ENCODE measurements at regions not wholly inside any gene's neighbourhood (a gene's known extent, or its start where the extent isn't known, plus 50 kb on each side); places are given as distances from the start of the nearest gene placed in this dataset.

DNA sequence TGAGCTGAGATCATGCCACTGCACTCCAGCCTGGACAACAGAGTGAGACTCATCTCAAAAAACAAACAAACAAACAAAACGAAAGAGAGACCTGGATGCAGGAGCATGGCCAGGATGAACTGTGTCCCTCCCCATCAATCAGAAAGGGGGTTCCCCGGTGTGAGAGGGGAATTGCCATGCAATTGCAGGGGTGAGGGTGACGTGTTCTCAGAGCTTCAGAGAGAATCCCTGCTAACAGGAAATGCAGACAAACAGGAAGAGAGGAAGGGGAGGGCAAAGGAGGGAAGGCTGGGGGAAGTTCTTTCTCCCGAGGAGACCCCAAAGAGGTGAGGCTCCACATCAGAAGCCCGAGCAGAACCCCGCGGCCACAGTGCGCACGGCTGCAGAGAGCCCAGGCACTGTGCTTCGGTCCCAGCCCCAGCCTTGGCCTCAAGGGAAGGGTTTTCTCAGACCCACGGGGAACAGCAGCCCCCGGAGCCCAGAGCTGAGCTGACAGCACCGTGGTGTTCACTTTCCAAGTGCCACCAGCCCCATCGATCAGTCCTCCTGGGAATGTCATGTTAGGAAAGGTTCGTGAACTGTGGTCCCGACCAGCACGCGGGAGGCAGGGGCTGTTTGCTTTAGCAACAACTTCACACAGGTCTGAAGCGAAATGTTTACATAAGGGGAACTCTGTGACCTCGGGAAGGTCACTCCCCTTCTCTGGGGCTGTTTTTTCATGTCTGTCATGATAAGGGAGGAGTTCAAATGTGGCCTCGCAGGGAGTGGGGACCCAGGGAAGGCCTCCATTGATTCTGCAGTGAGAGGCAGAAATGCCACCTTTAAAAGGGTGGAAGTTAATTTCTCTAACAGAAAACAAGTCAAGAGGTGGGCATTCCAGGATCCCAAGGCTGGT lies 108.0 kb upstream of the ANO1 start (continued):
- TF ChIP-seq, protein P1, sequence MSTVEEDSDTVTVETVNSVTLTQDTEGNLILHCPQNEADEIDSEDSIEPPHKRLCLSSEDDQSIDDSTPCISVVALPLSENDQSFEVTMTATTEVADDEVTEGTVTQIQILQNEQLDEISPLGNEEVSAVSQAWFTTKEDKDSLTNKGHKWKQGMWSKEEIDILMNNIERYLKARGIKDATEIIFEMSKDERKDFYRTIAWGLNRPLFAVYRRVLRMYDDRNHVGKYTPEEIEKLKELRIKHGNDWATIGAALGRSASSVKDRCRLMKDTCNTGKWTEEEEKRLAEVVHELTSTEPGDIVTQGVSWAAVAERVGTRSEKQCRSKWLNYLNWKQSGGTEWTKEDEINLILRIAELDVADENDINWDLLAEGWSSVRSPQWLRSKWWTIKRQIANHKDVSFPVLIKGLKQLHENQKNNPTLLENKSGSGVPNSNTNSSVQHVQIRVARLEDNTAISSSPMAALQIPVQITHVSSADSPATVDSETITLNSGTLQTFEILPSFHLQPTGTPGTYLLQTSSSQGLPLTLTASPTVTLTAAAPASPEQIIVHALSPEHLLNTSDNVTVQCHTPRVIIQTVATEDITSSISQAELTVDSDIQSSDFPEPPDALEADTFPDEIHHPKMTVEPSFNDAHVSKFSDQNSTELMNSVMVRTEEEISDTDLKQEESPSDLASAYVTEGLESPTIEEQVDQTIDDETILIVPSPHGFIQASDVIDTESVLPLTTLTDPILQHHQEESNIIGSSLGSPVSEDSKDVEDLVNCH (CRISPR knock-in tag; IDR thresholded peaks at IDR 0.05), result no peak
- TF ChIP-seq, protein P2, sequence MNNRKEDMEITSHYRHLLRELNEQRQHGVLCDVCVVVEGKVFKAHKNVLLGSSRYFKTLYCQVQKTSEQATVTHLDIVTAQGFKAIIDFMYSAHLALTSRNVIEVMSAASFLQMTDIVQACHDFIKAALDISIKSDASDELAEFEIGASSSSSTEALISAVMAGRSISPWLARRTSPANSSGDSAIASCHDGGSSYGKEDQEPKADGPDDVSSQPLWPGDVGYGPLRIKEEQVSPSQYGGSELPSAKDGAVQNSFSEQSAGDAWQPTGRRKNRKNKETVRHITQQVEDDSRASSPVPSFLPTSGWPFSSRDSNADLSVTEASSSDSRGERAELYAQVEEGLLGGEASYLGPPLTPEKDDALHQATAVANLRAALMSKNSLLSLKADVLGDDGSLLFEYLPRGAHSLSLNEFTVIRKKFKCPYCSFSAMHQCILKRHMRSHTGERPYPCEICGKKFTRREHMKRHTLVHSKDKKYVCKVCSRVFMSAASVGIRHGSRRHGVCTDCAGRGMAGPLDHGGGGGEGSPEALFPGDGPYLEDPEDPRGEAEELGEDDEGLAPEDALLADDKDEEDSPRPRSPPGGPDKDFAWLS (CRISPR knock-in tag; IDR thresholded peaks at IDR 0.05; ENCODE audit: borderline replicate concordance), result no peak
- peak; percentile 97 for TF ChIP-seq FOXO1 (CRISPR knock-in tag; IDR thresholded peaks at IDR 0.05)
- TF ChIP-seq RFX5 (IDR thresholded peaks at IDR 0.05; ENCODE audit: low read depth, low read length), result no peak
- TF ChIP-seq ERF (CRISPR knock-in tag; IDR thresholded peaks at IDR 0.05), result peak; percentile 92
- TF ChIP-seq, protein P3, sequence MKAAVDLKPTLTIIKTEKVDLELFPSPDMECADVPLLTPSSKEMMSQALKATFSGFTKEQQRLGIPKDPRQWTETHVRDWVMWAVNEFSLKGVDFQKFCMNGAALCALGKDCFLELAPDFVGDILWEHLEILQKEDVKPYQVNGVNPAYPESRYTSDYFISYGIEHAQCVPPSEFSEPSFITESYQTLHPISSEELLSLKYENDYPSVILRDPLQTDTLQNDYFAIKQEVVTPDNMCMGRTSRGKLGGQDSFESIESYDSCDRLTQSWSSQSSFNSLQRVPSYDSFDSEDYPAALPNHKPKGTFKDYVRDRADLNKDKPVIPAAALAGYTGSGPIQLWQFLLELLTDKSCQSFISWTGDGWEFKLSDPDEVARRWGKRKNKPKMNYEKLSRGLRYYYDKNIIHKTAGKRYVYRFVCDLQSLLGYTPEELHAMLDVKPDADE (CRISPR knock-in tag; IDR thresholded peaks at IDR 0.05), result no peak
- TF ChIP-seq, protein P4, sequence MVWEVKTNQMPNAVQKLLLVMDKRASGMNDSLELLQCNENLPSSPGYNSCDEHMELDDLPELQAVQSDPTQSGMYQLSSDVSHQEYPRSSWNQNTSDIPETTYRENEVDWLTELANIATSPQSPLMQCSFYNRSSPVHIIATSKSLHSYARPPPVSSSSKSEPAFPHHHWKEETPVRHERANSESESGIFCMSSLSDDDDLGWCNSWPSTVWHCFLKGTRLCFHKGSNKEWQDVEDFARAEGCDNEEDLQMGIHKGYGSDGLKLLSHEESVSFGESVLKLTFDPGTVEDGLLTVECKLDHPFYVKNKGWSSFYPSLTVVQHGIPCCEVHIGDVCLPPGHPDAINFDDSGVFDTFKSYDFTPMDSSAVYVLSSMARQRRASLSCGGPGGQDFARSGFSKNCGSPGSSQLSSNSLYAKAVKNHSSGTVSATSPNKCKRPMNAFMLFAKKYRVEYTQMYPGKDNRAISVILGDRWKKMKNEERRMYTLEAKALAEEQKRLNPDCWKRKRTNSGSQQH (CRISPR knock-in tag; IDR thresholded peaks at IDR 0.05; ENCODE audit: low read depth), result no peak; the same call in 1 of the 2 replicates
- peak; percentile 82; the same call in 1 of the 2 replicates for TF ChIP-seq ZNF253 (CRISPR knock-in tag; IDR thresholded peaks at IDR 0.05; ENCODE audit: borderline replicate concordance)
- 0 out of 2 replicates have a peak, but pooled peaks have one; percentile 40 for TF ChIP-seq FLYWCH1 (CRISPR knock-in tag; IDR thresholded peaks at IDR 0.05)
- TF ChIP-seq ZKSCAN8 (CRISPR knock-in tag; IDR thresholded peaks at IDR 0.05; ENCODE audit: borderline replicate concordance), result peak; percentile 77
- TF ChIP-seq, protein P5, sequence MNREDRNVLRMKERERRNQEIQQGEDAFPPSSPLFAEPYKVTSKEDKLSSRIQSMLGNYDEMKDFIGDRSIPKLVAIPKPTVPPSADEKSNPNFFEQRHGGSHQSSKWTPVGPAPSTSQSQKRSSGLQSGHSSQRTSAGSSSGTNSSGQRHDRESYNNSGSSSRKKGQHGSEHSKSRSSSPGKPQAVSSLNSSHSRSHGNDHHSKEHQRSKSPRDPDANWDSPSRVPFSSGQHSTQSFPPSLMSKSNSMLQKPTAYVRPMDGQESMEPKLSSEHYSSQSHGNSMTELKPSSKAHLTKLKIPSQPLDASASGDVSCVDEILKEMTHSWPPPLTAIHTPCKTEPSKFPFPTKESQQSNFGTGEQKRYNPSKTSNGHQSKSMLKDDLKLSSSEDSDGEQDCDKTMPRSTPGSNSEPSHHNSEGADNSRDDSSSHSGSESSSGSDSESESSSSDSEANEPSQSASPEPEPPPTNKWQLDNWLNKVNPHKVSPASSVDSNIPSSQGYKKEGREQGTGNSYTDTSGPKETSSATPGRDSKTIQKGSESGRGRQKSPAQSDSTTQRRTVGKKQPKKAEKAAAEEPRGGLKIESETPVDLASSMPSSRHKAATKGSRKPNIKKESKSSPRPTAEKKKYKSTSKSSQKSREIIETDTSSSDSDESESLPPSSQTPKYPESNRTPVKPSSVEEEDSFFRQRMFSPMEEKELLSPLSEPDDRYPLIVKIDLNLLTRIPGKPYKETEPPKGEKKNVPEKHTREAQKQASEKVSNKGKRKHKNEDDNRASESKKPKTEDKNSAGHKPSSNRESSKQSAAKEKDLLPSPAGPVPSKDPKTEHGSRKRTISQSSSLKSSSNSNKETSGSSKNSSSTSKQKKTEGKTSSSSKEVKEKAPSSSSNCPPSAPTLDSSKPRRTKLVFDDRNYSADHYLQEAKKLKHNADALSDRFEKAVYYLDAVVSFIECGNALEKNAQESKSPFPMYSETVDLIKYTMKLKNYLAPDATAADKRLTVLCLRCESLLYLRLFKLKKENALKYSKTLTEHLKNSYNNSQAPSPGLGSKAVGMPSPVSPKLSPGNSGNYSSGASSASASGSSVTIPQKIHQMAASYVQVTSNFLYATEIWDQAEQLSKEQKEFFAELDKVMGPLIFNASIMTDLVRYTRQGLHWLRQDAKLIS (CRISPR knock-in tag; IDR thresholded peaks at IDR 0.05), result no peak
- peak; percentile 90 for TF ChIP-seq PHF21A (CRISPR knock-in tag; IDR thresholded peaks at IDR 0.05)
- TF ChIP-seq HNRNPUL1 (IDR thresholded peaks at IDR 0.05; ENCODE audit: low read depth, low read length), result no peak
- peak in 1 of 2 experiments; percentile 95; a peak in 2 of 4 replicates for TF ChIP-seq KLF16 (CRISPR knock-in tag; IDR thresholded peaks at IDR 0.05)
- TF ChIP-seq, protein P6, sequence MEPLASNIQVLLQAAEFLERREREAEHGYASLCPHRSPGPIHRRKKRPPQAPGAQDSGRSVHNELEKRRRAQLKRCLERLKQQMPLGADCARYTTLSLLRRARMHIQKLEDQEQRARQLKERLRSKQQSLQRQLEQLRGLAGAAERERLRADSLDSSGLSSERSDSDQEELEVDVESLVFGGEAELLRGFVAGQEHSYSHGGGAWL (CRISPR knock-in tag; IDR thresholded peaks at IDR 0.05), result 0 out of 2 replicates have a peak, but pooled peaks have one; percentile 51
- no peak for TF ChIP-seq LCORL (IDR thresholded peaks at IDR 0.05)
- peak; percentile 97 for TF ChIP-seq LCORL (CRISPR knock-in tag; IDR thresholded peaks at IDR 0.05)
- no peak for TF ChIP-seq CC2D1A (CRISPR knock-in tag; IDR thresholded peaks at IDR 0.05)

Measured in HepG2 (cell line).